HepG2 (cell line): ENCODE measurements at regions not wholly inside any gene's neighbourhood (a gene's known extent, or its start where the extent isn't known, plus 50 kb on each side); places are given as distances from the start of the nearest gene placed in this dataset.

ENCODE experiments used
- ATAC-seq: fragments of 200-7000 bp; cut with Tn5 transposase; 3 replicates; pipeline ENCODE4 v1.9.1; 2020; ENCODE audit warnings: mild to moderate bottlenecking, moderate library complexity
- BruUV-seq: library from RNA; stranded (reverse); fragments of 400-500 nt; replicated peaks from 2 replicates; lab custom pipeline; 2021; lab: Mats Ljungman, UMichigan
- CTCF ChIA-PET: fragments of 300-600 bp; formaldehyde crosslinking; extraction: SDS; loops from one replicate; lab custom pipeline; 2021; ENCODE audit warnings: low total read pairs, inconsistent platforms, low intra/inter-chr PET ratio; lab: Yijun Ruan, JAX
- POLR2A ChIA-PET: fragments of 350-600 bp; sonication (Branson Sonifier 250); formaldehyde crosslinking; loops from one replicate; lab custom pipeline; 2020; ENCODE audit warnings: antibody characterized with exemption, inconsistent platforms; lab: Yijun Ruan, JAX
- DNase-seq: peaks from one replicate; pipeline ENCODE4 v3.0.0-alpha.2; 2015; ENCODE audit warnings: low spot score
- FAIRE-seq: peaks from 3 replicates; lab custom pipeline; 2011; peaks lifted over from hg19 to GRCh38; lab: Jason Lieb, UNC
- H2AFZ ChIP-seq: one replicate; pipeline ENCODE4 v1.6.1; 2011; ENCODE audit warnings: low read length, inconsistent platforms
- H3K27ac ChIP-seq: fragments of 300-600 bp; 3 replicates; pipeline ENCODE4 v1.8.0; 2011; ENCODE audit warnings: mixed run types, mild to moderate bottlenecking, mixed read lengths, low read length, inconsistent platforms; ENCODE audit not compliant: insufficient read depth; ENCODE audit errors: extremely low read length
- H3K27me3 ChIP-seq, 2 experiments: fragments of 200-600 bp in 1 of 2; 2 replicates in 1 of 2; 3 replicates in 1 of 2; pipeline versions ENCODE4 v1.6.0 to v1.8.0; 2011; ENCODE audit warnings: low read length in 2 of 2, mild to moderate bottlenecking in 2 of 2, moderate library complexity in 2 of 2, inconsistent platforms in 1 of 2; ENCODE audit not compliant: insufficient read depth in 2 of 2, control insufficient read depth in 1 of 2
- H3K36me3 ChIP-seq, 2 experiments: fragments of 200-600 bp in 1 of 2; replicated peaks in 1 of 2; 2 replicates in 1 of 2; 3 replicates in 1 of 2; pipeline versions ENCODE4 v1.5.1 to v1.8.0; 2011; ENCODE audit warnings: low read length in 2 of 2, inconsistent platforms in 1 of 2; ENCODE audit not compliant: insufficient read depth in 2 of 2, control insufficient read depth in 1 of 2
- H3K4me1 ChIP-seq: 2 replicates; pipeline ENCODE4 v1.5.1; 2012; ENCODE audit warnings: low read length, inconsistent platforms; ENCODE audit not compliant: insufficient read depth
- H3K4me2 ChIP-seq: 2 replicates; pipeline ENCODE4 v1.6.0; 2011; ENCODE audit warnings: low read depth, low read length, inconsistent platforms
- H3K4me3 ChIP-seq, 3 experiments: fragments of 200-600 bp in 1 of 3; sonication (generic), shearing (Covaris generic) in 1 of 3; replicated peaks in 1 of 3; 2 replicates each; pipeline ENCODE4 v1.5.1; 2011 to 2016; ENCODE audit warnings: low read length in 3 of 3, inconsistent platforms in 2 of 3, low read depth in 2 of 3, mild to moderate bottlenecking in 2 of 3, control low read depth in 1 of 3, mixed read lengths in 1 of 3; ENCODE audit not compliant: insufficient read depth in 1 of 3
- H3K79me2 ChIP-seq: one replicate; pipeline ENCODE4 v1.6.1; 2011; ENCODE audit warnings: low read length, inconsistent platforms; ENCODE audit not compliant: insufficient read depth
- H3K9ac ChIP-seq: 2 replicates; pipeline ENCODE4 v1.6.0; 2011; ENCODE audit warnings: mild to moderate bottlenecking, low read depth, low read length, inconsistent platforms; ENCODE audit not compliant: insufficient read depth
- H3K9me3 ChIP-seq: 2 replicates; pipeline ENCODE4 v1.5.1; 2012; ENCODE audit warnings: mild to moderate bottlenecking, low read length
- H4K20me1 ChIP-seq: 2 replicates; pipeline ENCODE4 v1.6.0; 2011; ENCODE audit warnings: inconsistent platforms, mild to moderate bottlenecking, low read length, moderate library complexity; ENCODE audit not compliant: insufficient read depth
- BATF2 ChIP-seq: sonication (generic); formaldehyde crosslinking; IDR thresholded peaks from 2 replicates; pipeline ENCODE4 v1.8.0; 2022; ENCODE audit warnings: mild to moderate bottlenecking, missing genetic modification reagents, moderate library complexity
- KLF9 ChIP-seq: IDR thresholded peaks from 2 replicates; pipeline ENCODE4 v1.6.1; 2016; ENCODE audit warnings: low read depth
- MNT ChIP-seq: fragments of 450-650 bp; IDR thresholded peaks from 2 replicates; pipeline ENCODE4 v1.6.1; 2016
- POLR2AphosphoS5 ChIP-seq: IDR thresholded peaks from 2 replicates; pipeline ENCODE4 v1.6.1; 2012; ENCODE audit warnings: low read depth, low read length
- RAD51 ChIP-seq: fragments of 450-650 bp; IDR thresholded peaks from 2 replicates; pipeline ENCODE4 v1.6.1; 2016; ENCODE audit warnings: borderline replicate concordance
- STAG1 ChIP-seq: sonication (generic); formaldehyde crosslinking; IDR thresholded peaks from 2 replicates; pipeline ENCODE4 v1.4.0; 2020; ENCODE audit warnings: missing genetic modification reagents
- TCF12 ChIP-seq, 2 experiments: fragments of 450-650 bp in 1 of 2; sonication (generic) in 1 of 2; formaldehyde crosslinking in 1 of 2; IDR thresholded peaks; 2 replicates each; pipeline versions ENCODE4 v1.6.1 to v1.8.0; 2017 to 2022; ENCODE audit warnings: antibody characterized with exemption in 1 of 2, mild to moderate bottlenecking in 1 of 2, missing genetic modification reagents in 1 of 2, moderate library complexity in 1 of 2
- ZBTB26 ChIP-seq: IDR thresholded peaks from 2 replicates; pipeline ENCODE4 v1.6.1; 2016; ENCODE audit warnings: missing compliant biosample characterization, missing genetic modification reagents, borderline replicate concordance
- ZNF136 ChIP-seq: sonication (generic); formaldehyde crosslinking; IDR thresholded peaks from 2 replicates; pipeline ENCODE4 v1.8.1; 2022; ENCODE audit warnings: low read depth, mild to moderate bottlenecking, moderate library complexity, missing genetic modification reagents
- ZNF160 ChIP-seq: sonication (generic); formaldehyde crosslinking; IDR thresholded peaks from 2 replicates; pipeline ENCODE4 v1.8.0; 2022; ENCODE audit warnings: mild to moderate bottlenecking, inconsistent platforms, missing genetic modification reagents
- ZNF292 ChIP-seq: sonication (generic); formaldehyde crosslinking; IDR thresholded peaks from 2 replicates; pipeline ENCODE4 v1.8.1; 2022; ENCODE audit warnings: mild to moderate bottlenecking, low read depth, missing genetic modification reagents, borderline replicate concordance
- ZNF543 ChIP-seq: sonication (generic); formaldehyde crosslinking; IDR thresholded peaks from 2 replicates; pipeline ENCODE4 v1.4.0; 2020; ENCODE audit warnings: mild to moderate bottlenecking, missing genetic modification reagents
- ZNF550 ChIP-seq: sonication (generic); formaldehyde crosslinking; IDR thresholded peaks from 2 replicates; pipeline ENCODE4 v1.4.0; 2020; ENCODE audit warnings: mild to moderate bottlenecking, missing genetic modification reagents, borderline replicate concordance
- ZNF75D ChIP-seq: sonication (generic); formaldehyde crosslinking; IDR thresholded peaks from 2 replicates; pipeline ENCODE4 v1.8.1; 2023; ENCODE audit warnings: missing genetic modification reagents, mild to moderate bottlenecking, borderline replicate concordance
- WGBS: methylation state at CpG from one replicate; pipeline ENCODE4 v1.1.6; 2017; ENCODE audit warnings: low lambda C conversion rate; 5-methylcytosine and 5-hydroxymethylcytosine counted together
- in situ Hi-C: cut with HindIII; loops from 2 replicates; pipeline ENCODE4 v1.10.0; 2017; ENCODE audit warnings: low pct_unique_long_range_greater_than_20kb; ENCODE audit not compliant: extremely low pct_ligation_motif_present
- intact Hi-C: fragments of 100-400 bp; cut with micrococcal nuclease; formaldehyde crosslinking; loops from one replicate; pipeline ENCODE4 v1.10.0; 2022; ENCODE audit not compliant: unreplicated experiment

GRCh38 chr4:135192751-135193535 is 991.4 kb upstream of the PABPC4L start:
- H3K27me3 ChIP-seq = no peaks in the 10 kb centered on the region
- in situ Hi-C loops (no loop called here), intact Hi-C loops (no loop called here)
- H4K20me1 ChIP-seq = no peaks in the 10 kb centered on the region
- ChIA-PET POLR2A (no interaction called here), CTCF (no interaction called here)
- H3K9ac ChIP-seq = no peak overlapping the region
- TF ChIP-seq ZNF160 = no peak
- no peak for TF ChIP-seq KLF9 (CRISPR knock-in tag)
- H3K9me3 ChIP-seq = no peaks in the 10 kb centered on the region
- no peaks in the 10 kb centered on the region for H3K79me2 ChIP-seq
- no peak overlapping the region for H3K4me2 ChIP-seq
- H3K4me1 ChIP-seq = no peaks in the 10 kb centered on the region
- no peak for ATAC-seq
- no TSS peak for BruUV-seq
- no peak overlapping the region for H2AFZ ChIP-seq
- no peak for DNase-seq
- H3K4me3 ChIP-seq = no peak overlapping the region
- WGBS = 0% methylated on average over 2 of the region's 2 CpGs
- FAIRE-seq = no peak
- no peak overlapping the region for H3K27ac ChIP-seq
- H3K36me3 ChIP-seq = no peaks in the 10 kb centered on the region

GRCh38 chr4:135191596-135191995 is 990.0 kb upstream of the PABPC4L start:
- Histone ChIP-seq H3K9me3 (no peaks in the 10 kb centered on the region), H3K36me3 (no peaks in the 10 kb centered on the region), H3K4me3 (no peak overlapping the region), H3K4me2 (no peak overlapping the region), H3K9ac (no peak overlapping the region), H3K79me2 (no peaks in the 10 kb centered on the region), H3K27me3 (no peaks in the 10 kb centered on the region), H3K27ac (no peak overlapping the region), H3K4me1 (no peaks in the 10 kb centered on the region), H4K20me1 (no peaks in the 10 kb centered on the region), H2AFZ (no peak overlapping the region)
- intact Hi-C loops (no loop called here), in situ Hi-C loops (no loop called here)
- ATAC-seq (no peak), DNase-seq (no peak), FAIRE-seq (no peak)
- no TSS peak for BruUV-seq
- ChIA-PET POLR2A (no interaction called here), CTCF (no interaction called here)
- WGBS = 0% methylated on average over 1 of the region's 1 CpG
- no peak for TF ChIP-seq ZNF136 (CRISPR knock-in tag)
- TF ChIP-seq POLR2AphosphoS5 = no peak
- no peak for TF ChIP-seq ZNF543
- TF ChIP-seq BATF2 (CRISPR knock-in tag) = no peak
- TF ChIP-seq RAD51 = no peak
- no peak for TF ChIP-seq TCF12 (IDR thresholded peaks at IDR 0.05)
- TF ChIP-seq TCF12 (CRISPR knock-in tag; IDR thresholded peaks at IDR 0.05) = no peak
- no peak for TF ChIP-seq ZNF292 (CRISPR knock-in tag)
- TF ChIP-seq STAG1 (CRISPR knock-in tag) = no peak
- no peak for TF ChIP-seq ZNF550 (CRISPR knock-in tag)
- no peak for TF ChIP-seq ZBTB26 (CRISPR knock-in tag)
- no peak for TF ChIP-seq ZNF75D
- TF ChIP-seq MNT = no peak
